Activated CD4-positive, alpha-beta T cell treated with anti-CD3 and anti-CD28 coated beads, Interleukin-2, Interleukin-4, amounts not matched to agents 100 ng/mL and 50 ng/mL, durations not matched to agents 16 hours and 8 hours (primary cell): ENCODE measurements at regions not wholly inside any gene's neighbourhood (a gene's known extent, or its start where the extent isn't known, plus 50 kb on each side); places are given as distances from the start of the nearest gene placed in this dataset.

ENCODE experiments used
- DNase-seq: peaks from one replicate; pipeline ENCODE4 v3.0.0-alpha.2; 2020; ENCODE audit warnings: low spot score

GRCh38 chr20:21575981-21576740, 62.3 kb upstream of the NKX2-2 start:
- no peak for DNase-seq

- no peak for DNase-seq
These were observed 61.3 kb upstream of the NKX2-2 start for GRCh38 chr20:21575167-21575566.

- DNase-seq: no peak
These were observed 60.6 kb upstream of the NKX2-2 start for GRCh38 chr20:21574443-21574842.

- DNase-seq: no peak
These were observed 59.4 kb upstream of the NKX2-2 start for GRCh38 chr20:21573259-21573658.

DNA sequence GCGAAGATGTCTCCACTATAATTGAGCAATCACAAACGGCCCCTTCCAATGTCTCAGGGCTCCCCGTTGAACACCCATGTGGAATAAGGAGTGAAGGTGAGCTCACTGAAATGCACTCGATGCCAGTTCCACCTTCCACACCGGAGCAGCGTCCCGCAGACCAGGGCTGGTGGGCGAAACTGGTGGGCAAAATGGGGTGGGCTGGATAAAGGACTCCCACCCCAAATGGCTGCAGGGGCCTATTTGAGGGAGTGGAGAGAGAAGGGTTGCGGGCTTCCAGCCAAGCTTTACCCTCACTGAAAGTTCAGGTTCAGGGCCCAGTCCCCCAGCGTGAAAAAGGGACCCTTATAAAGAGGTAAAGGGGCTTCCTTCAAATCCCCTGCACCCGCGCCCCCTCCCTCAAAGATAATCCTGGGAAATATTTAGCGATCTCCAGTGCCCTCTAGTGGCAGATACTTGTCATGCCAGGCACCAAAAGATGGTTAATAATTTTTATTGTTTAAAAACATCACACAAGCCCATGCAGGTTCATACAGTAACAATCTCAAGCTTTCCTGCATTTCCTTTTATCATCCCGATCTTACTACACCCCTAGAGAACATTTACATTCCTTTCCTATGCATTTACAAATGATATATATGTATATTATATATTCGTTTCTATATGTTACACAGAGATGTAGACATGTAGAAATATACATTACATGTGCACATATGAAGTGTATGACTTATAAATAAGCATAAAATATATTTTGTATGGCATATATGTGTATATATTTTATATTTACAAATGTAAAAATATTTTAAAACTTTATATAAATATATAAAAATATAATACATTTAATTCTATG, 58.2 kb upstream of the NKX2-2 start:
- DNase-seq: peak; percentile 28

GRCh38 chr20:21570285-21570992, 56.6 kb upstream of the NKX2-2 start:
- no peak for DNase-seq

DNA sequence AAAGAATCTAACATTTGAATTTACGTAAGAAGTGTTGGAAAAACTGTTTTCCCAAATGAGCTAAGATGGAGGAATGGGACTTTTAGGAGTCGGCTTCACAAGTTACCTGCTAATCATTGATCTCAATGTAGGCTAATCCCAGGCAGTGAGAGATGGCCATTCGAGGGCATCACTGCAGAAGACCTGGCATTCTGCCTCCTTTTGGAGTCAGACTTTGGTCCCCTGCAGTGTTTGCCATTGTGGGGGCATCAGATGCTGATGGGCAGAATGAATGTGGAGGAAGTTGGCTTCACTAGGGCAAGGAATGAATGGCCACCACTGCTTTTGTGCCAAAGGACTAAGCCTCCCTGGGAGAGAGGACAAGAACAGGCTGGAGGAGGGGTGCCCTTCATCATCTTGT, 55.7 kb upstream of the NKX2-2 start:
- no peak for DNase-seq

DNA sequence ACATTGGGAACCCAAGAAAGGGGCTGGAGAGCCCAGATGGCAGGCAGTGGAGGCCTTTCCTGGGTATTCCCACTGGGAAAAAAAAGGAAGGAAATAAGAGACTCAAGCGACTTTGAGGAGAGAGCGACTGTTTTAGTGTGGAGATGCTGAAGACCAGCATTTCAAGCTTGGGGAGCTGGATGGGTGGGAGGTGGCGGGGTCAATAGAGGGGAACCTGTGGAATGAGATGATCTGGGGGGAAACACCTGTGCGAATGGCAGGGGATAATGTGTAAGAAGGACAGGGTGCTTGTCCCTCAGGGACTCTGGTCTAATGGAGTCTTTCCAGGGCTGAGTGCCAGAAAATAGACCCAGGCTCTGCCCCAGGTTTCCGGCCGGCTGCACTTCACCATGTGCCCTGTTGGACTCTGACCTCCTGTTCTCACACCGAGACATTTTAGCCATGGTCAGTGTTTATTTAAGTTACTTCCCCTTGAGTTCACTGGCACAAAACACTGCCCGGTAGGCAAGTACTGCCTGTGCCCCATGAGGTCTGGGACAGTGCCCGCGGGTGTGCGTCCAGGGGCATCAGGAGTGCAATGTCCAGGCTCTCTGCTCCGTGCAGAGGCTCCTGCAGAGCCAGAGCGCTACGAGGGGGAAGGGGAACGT, 50.4 kb upstream of the NKX2-2 start:
- DNase-seq: no peak
